ENCODE measurements at regions not wholly inside any gene's neighbourhood (a gene's known extent, or its start where the extent isn't known, plus 50 kb on each side); places are given as distances from the start of the nearest gene placed in this dataset.
"Not testable (repeated sequence)": the region's sequence is repeated elsewhere in the genome, so short reads cannot be mapped to it uniquely, and the experiment has no call there.

GRCh38 chr21:28150778-28151177 is 841.9 kb downstream of the LTN1 start:
- DNase-seq, result no peak

DNA sequence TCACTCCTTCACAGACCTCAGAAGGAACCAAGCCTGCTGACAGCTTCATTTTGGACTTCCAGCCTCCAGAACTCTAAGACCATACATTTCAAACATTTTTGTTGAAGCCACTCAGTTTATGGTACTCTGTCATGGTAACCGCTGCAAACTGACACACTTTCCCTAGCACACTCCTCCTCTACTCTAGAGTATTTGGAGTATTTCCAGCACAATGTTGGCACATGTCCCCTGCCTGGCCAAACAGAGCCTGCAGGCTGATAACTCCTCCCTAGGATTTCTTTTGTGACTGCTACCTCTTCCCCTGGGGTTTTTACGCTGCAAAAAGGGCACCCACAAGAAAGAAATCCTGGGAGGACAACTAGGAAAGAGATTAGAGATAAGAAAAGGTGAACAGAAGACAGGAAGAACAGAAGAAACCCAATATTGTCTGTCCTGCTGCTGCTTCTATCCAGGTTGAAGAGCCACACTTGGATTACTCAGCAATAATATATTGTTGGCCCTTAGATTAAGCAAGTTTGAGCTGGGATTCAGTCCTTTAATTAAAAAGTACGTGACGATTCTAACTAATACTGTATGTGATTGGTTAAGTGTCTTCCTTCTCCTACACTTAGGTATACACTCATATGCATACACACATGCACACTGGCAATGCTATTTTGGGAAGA is 844.1 kb downstream of the LTN1 start:
- no peak for DNase-seq

DNA sequence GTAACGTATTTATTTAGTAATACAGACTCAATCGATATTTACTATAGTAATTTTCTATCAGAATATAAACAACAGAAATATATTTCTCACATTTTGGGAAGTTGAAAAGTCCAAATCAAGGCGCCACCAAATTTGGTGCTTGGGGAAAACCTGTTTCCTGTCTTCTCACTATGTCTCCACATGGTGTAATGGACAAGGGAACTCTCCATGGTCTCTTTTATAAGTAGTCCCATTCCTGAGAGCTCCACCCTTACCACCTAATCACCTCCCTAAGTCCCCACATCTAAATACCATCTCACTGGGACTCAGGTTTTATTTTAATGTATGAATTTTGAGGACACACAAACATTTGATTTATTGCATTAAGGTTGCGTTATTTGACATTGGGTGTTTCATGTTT is 848.0 kb downstream of the LTN1 start:
- DNase-seq, result no peak

GRCh38 chr21:28144089-28144488 is 848.6 kb downstream of the LTN1 start:
- no peak for DNase-seq

GRCh38 chr21:28142697-28143096 is 850.0 kb downstream of the LTN1 start:
- no peak for DNase-seq

DNA sequence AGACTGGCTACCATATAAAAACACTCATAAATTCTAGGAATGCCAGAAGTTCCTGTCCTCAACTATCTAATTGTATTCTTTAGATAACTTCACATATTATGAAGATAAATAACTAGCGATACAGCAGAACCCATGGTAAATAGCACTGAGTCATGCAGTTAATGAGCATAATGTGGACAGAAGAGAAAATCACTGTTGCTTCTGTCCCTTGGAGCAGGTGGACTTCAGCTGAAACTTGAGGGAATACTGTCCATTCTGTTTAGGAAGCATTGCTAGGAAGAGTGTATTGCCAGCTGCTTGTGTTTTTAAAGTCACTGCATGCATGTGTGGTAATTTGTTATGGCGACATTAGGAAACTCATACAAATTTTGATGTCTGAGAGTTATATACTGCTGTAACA is 854.4 kb downstream of the LTN1 start:
- DNase-seq, result no peak

GRCh38 chr21:28136656-28137255 is 855.9 kb downstream of the LTN1 start:
- DNase-seq, result no peak

- DNase-seq, result no peak
These were observed 857.0 kb downstream of the LTN1 start for GRCh38 chr21:28135646-28136045.

DNA sequence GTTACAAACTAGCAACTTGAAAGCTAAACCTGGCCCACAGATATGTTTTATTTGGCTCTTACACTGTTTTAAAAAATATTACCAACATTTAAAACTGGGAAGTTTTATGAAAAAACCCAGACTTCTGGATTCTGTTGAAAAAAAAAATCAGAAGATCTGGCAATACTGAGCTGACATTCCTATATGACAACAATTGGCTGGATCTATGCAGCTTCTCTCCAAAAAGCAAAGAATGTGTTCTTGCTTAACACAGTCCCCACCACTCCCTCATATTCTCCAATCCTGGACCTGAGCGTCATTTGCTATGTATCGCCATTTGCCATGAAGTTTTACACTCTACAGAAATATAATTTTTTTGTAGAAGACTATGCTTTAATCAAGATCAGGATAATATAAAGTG is 859.6 kb downstream of the LTN1 start:
- DNase-seq, result no peak

DNA sequence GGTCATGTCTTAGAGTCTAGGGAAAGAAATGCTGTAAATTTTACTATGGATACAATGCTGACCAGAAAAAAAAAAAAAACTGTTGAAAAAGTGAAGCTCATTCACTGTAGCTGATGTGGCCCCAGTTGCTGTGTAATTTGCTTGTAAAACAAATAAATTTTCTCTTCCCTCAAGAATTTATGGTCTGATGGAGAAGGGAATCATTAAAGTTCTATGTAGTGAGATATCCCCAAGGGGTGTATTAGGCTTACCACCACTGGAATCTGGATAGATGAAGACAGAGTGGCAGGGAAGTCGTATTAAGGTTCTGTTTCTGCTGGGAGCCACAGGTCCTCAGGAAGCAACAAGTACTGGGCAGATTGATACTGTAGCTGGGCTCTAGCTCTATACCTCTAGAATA is 860.0 kb downstream of the LTN1 start:
- DNase-seq, result no peak

DNA sequence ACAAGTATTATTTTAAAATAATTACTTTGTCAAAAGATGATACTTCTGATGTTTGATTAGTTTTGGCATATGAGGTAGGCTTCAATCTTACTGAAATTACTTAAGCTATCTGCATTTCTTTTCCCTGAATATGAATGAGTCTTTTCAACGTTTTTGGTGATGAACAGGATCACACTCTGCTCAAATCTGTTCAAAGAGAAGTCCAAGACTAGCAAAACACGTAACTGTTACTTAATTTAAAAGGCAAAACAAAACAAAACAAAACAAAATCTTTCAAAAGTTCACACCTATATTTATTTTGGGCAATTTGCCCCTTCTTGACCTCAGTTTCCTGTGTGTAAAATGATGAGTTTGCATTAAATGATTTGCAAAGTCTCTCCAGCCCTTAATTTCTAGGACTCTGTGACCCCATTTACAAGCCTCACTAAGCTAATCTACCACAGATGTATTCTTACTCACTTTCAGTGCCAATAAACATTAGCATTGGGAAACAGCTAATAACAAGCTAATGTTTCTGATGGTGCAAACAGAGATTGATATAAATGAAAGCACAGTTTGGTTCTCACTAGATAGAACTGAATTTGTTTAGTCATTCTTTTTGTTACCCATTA is 865.4 kb downstream of the LTN1 start:
- DNase-seq, result no peak

DNA sequence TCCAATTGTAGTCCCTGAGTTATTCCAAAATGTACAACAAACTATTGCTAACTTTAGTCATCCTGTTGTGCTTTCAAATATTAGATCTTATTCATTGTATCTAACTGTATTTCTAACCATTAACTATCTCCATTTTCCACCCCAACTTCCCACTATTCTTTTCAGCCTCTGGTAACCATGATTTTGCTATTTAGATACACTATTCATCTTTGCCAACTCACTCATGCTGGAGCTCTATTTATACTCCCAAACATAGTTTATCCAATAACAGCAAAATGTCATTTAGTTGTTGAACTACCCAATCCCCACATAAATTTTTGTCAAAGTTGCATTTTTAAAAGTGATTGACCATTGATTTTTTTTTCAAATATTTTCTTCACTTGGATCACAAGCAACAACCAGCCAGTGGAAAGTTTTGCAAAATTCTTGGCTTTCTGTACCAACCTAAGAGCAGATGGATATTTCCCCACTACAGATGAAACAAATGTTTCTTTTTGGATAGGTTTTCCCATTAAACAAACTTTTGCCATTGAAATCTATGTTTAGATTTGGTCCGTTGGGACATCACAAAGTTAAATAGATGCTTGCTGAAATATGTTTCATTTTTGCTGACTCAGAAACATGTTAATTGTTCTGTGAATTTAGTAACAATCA is 866.0 kb downstream of the LTN1 start:
- DNase-seq, result no peak

DNA sequence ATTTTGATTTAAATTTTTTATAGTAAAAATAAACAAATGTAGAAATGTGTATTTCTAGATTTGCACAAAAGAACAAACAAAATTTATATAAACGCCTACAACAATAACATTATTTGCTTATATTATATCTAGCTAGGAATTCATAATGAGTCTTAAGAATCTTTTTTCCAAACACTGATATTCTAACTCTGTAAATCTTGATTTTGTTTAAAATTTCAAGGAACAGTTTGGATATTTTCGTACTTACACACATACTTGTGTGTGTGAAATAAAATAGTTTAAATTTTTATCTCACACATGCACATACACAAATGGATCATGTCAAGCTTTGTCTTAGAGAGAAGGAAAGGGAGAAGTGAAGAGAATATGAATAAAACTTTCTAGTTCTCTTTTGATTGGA is 868.1 kb downstream of the LTN1 start:
- DNase-seq, result no peak

GRCh38 chr21:28118570-28118969 is 874.1 kb downstream of the LTN1 start:
- DNase-seq, result no peak

- not testable (repeated sequence) for DNase-seq
These were observed 877.7 kb downstream of the LTN1 start for GRCh38 chr21:28114986-28115385.

DNA sequence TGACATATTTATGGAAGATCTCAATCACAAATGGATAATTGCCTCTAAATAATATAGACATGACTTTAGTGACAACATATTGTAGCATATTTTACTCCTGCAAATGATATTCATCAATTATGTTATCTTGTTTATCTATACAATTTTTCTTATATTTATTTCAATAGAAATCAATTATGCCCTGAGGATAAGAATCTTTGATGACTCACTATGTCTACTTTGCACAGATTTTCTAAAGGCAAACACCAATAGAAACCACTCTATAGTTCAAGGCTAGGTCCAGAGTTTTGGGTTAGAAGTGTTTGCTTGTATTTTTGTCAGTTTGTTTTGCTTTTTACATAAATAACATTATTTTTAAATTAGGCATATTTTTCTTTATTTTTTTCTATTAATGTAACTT is 879.0 kb downstream of the LTN1 start:
- no peak for DNase-seq

GRCh38 chr21:28112511-28112910 is 880.2 kb downstream of the LTN1 start:
- no peak for DNase-seq

DNA sequence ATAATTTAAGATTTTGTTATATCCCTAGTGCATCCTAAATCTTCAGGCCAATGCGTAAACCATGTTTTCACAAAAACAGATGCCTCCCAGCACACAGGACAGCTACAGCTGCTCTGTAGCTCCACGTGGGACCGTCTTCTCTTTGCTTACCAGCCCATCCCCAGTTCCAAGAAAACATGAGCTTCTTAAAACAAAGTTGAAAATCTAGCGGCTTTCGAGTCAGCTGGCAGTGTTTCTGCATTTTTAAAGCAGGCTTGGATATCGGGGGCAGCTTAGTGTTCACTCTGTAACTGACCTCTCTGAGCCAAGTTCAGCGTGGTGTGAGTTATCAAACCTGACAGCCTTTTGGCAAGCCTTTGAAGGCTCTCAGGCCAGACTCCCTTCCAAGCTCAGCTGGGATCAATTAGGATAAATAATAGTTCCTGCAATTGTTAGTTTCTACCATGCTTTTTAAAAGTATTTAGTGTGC is 881.5 kb downstream of the LTN1 start:
- DNase-seq, result no peak

DNA sequence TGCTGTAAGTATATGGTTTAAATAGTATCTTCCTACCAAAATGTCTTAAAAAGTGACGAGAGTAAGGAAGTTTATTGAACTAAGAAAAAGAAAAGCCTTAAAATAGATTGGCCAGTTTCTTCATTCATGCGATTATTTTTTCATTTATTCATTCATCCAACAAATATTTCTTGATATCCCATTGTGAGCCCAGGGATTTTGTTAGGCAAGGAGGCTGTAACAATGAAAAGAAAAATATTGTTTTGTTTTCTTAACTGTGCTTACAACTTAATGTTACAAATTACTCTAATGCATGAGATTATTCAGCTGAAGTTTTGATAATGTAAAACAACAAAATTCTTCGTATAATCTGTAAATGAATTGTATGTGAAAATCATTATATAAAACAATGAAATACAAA is 882.0 kb downstream of the LTN1 start:
- no peak for DNase-seq

GRCh38 chr21:28110074-28110473 is 882.6 kb downstream of the LTN1 start:
- DNase-seq, result no peak

DNA sequence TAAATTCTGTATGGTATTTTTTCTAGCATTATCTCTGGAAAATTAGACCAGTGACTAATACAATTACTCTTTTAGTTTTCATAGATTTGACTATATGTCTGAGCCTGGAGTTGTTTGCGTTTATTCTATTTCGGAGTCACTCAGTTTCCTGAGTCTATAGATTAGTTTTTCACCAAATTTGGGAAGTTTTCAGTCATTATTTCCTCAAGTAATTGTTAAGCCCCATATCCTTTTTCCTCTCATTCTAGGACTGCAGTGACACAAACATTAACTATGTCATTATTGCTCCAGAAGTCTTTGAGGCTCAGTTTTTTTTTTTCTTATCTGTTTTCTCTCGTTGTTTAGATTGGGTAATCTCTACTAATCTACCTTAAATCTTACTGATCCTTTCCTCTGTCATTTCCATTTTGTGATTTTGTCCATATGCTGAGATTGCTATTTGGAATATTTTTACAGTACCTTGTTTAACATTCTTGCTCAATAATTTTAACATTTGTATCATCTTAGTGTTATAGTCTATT is 886.2 kb downstream of the LTN1 start:
- DNase-seq, result no peak

DNA sequence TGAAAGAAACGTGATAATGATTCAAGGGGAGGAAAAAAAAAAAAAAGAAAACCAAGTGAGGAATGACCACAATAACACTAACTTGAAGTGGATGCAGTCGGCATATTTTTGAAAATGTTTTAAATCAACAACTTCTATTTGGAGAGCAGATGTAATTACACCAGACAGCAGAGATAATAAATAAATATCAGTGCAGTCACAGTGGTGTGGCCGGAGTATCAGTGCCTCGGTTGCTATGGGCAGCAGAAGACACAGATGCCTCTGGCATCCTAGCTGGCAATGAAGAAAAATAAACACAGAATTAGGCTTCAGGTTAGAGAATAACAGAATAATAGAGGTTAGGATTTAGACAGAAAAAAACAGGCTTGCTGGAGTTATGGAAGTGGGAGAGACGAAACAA is 888.3 kb downstream of the LTN1 start:
- DNase-seq, result no peak

DNA sequence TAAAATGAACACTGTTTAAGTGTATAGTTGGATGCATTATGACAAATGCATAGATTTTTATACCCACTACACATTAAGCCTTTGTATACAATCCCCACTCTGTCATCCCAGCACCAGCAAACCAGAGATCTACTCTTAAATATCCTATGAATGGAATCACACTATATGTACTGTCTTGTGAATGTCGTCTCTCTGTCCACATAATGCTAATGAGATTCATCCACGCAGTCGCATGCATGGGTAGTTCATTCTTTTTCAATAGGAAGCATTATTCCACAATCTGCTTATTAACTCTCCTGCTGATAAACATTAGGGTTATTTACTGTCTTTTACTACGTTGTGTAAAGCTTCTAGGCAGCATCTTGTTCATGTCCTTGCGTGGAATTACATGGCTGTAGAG is 892.3 kb downstream of the LTN1 start:
- DNase-seq, result no peak
